AML-193 (cell line): ENCODE measurements at regions not wholly inside any gene's neighbourhood (a gene's known extent, or its start where the extent isn't known, plus 50 kb on each side); places are given as distances from the start of the nearest gene placed in this dataset.
A peak's percentile ranks its signal among the peaks of the same experiment; 100 is the strongest.
"Not testable (repeated sequence)": the region's sequence is repeated elsewhere in the genome, so short reads cannot be mapped to it uniquely, and the experiment has no call there.

ENCODE experiments used
- DNase-seq, 2 experiments: peaks; one replicate each; lab custom pipeline; 2025; lab: John Stamatoyannopoulos, UW

GRCh38 chr11:60592601-60593000 is 77.4 kb downstream of the MS4A13 start:
- DNase-seq = no peak

DNA sequence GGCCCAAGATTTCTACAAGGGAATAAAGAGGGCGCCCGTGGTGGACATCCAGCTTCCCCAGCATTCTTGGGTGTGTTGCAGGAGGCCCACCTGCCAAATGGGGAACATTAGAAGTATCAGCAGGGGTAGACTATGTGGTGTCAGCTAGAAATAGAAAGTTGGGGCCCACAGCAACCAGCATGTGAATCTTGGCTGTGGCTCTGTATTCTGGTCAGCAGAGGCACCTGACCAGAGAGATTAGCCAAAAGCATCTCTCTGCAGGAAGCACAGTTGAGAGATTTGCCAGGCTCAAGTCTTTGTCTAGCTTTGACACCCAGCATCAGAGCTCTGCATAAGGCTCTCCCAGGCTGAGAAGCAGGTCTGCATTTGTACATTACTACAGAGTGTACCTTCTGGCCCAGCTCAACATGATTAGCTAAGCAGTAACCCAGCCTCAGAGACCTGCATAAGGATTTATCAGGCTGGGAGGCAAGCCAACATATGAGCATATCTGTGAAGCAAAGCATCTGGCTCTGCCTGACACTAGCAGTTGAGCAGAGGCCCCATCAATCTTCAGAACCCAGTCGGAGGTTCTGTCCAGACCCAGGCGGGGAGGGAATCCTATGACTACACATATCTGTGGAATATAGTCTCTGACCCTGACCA is 79.9 kb downstream of the MS4A13 start:
- DNase-seq = no peak

- DNase-seq = no peak
Observed at GRCh38 chr11:60607483-60607882, 91.9 kb upstream of the MS4A8 start.

DNA sequence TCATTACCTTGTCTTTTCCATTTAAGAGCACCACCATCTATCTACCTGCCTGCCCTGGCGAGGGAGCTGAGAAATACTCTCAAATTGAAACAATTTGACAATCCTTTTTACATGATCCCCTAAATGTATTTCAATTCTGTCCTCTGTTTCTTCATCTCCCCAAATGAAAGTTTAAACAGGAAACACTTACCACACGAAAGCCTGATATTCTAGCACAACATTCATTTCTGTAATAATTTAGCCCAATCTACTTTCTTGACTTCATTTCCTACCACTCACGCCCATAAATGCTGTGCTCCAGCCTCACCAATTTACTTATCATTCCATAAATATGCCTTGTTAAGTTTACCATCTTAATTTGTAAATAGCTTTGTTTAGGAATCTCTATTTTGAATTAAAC is 89.8 kb upstream of the MS4A8 start:
- no peak for DNase-seq

- no peak for DNase-seq
Observed at GRCh38 chr11:60610702-60611101, 88.7 kb upstream of the MS4A8 start.

GRCh38 chr11:60615497-60615896 is 83.9 kb upstream of the MS4A8 start:
- DNase-seq = no peak

DNA sequence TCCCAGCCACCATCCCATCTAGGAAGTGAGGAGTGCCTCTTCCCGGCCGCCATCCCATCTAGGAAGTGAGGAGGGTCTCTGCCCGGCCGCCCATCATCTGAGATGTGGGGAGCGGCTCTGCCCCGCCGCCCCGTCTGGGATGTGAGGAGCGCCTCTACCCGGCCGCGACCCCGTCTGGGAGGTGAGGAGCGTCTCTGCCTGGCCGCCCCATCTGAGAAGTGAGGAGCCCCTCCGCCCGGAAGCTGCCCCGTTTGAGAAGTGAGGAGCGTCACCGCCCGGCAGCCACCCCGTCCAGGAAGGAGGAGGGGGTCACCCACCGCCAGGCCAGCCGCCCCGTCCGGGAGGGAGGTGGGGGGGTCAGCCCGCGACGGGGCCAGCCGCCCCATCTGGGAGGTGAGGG is 77.5 kb upstream of the MS4A8 start:
- DNase-seq = not testable (repeated sequence)

- DNase-seq = not testable (repeated sequence)
Observed at GRCh38 chr11:60622776-60623175, 76.6 kb upstream of the MS4A8 start.

GRCh38 chr11:60625262-60625661 is 74.2 kb upstream of the MS4A8 start:
- peak; percentile 17 to 23 for DNase-seq

DNA sequence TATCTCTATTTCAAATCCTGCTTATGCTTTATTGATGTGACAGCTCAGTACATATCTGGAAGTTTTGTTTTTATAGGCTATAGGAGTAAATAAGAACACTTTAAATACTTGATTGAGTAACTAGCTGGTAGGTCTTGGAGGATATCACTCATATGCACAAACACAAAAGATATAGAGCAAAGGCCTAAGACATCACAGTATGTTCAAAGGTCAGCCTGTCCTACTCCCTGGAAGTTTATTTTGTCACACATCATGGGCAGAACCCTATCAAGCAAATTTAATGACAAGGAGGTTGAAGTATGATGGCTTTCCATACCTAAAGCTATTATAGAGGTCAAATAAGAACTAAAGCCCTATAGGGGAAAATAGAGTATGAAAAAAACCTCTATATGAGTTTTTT is 70.0 kb upstream of the MS4A8 start:
- no peak for DNase-seq

DNA sequence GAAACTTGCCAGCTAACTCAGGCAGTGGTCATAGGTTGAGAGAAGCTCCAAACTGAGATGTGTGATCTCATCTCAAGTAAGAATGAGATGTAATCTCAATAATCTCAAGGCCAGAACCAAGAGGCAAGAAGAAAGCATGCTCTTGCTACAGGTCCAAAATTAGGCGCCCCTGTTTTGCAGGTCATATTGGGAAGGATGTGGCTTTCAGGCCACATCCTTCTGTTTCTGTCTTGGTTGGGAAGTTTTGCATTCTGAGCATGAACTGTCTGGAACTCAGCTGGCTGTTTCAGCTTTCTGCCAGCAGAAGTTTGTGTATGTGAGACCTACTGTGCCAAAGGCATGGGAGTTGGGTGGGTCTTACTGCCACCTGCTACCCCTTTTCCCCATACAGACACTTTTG is 67.5 kb upstream of the MS4A8 start:
- no peak for DNase-seq

GRCh38 chr11:60633645-60634044 is 65.8 kb upstream of the MS4A8 start:
- DNase-seq = no peak

- no peak for DNase-seq
Observed at GRCh38 chr11:60634126-60634525, 65.3 kb upstream of the MS4A8 start.

- no peak for DNase-seq
Observed at GRCh38 chr11:60641940-60642339, 57.5 kb upstream of the MS4A8 start.

GRCh38 chr11:60647087-60647486 is 52.3 kb upstream of the MS4A8 start:
- DNase-seq = no peak
